GM23338 (cell line): ENCODE measurements at regions not wholly inside any gene's neighbourhood (a gene's known extent, or its start where the extent isn't known, plus 50 kb on each side); places are given as distances from the start of the nearest gene placed in this dataset.

Experiments used
- ATAC-seq: fragments of 200-7000 bp; cut with Tn5 transposase; 3 replicates; pipeline ENCODE4 v1.9.1; 2020
- DNase-seq: peaks from one replicate; pipeline ENCODE4 v3.0.0-alpha.2; 2015; ENCODE audit warnings: low spot score
- H2AFZ ChIP-seq: fragments of 200-600 bp; sonication (generic); 2 replicates; pipeline ENCODE4 v1.8.0; 2016; ENCODE audit warnings: antibody characterized with exemption, mild to moderate bottlenecking, moderate library complexity
- H3F3A ChIP-seq: fragments of 200-600 bp; sonication (generic); replicated peaks from 2 replicates; pipeline ENCODE4 v1.8.0; 2017; ENCODE audit warnings: antibody characterized with exemption, mixed run types, low read depth
- H3K27ac ChIP-seq: fragments of 200-600 bp; sonication (generic); 2 replicates; pipeline ENCODE4 v1.6.1; 2016; ENCODE audit warnings: low read depth
- H3K27me3 ChIP-seq: fragments of 200-600 bp; sonication (generic); 2 replicates; pipeline ENCODE4 v1.8.0; 2016; ENCODE audit warnings: mild to moderate bottlenecking, mixed run types, moderate library complexity; ENCODE audit not compliant: insufficient read depth
- H3K36me3 ChIP-seq: fragments of 200-600 bp; sonication (generic); 2 replicates; pipeline ENCODE4 v1.8.0; 2016; ENCODE audit warnings: mild to moderate bottlenecking; ENCODE audit not compliant: insufficient read depth
- H3K4me1 ChIP-seq: fragments of 200-600 bp; sonication (generic); 2 replicates; pipeline ENCODE4 v1.8.0; 2016; ENCODE audit warnings: mild to moderate bottlenecking, moderate library complexity; ENCODE audit not compliant: insufficient read depth
- H3K4me2 ChIP-seq: fragments of 200-600 bp; sonication (generic); 2 replicates; pipeline ENCODE4 v1.7.1; 2017; ENCODE audit warnings: mixed run types
- H3K4me3 ChIP-seq: fragments of 200-600 bp; sonication (generic); 2 replicates; pipeline ENCODE4 v1.6.1; 2016; ENCODE audit warnings: mixed run types
- H3K79me2 ChIP-seq: fragments of 200-600 bp; sonication (generic); replicated peaks from 2 replicates; pipeline ENCODE4 v1.8.0; 2017; ENCODE audit warnings: mild to moderate bottlenecking; ENCODE audit not compliant: insufficient read depth
- H3K9me2 ChIP-seq: fragments of 200-600 bp; sonication (generic); 2 replicates; pipeline ENCODE4 v1.8.0; 2017; ENCODE audit not compliant: insufficient read depth
- H4K20me1 ChIP-seq: fragments of 200-600 bp; sonication (generic); replicated peaks from 2 replicates; pipeline ENCODE4 v1.8.0; 2017; ENCODE audit warnings: mild to moderate bottlenecking; ENCODE audit not compliant: insufficient read depth
- H3K27ac Mint-ChIP-seq: 2 replicates; pipeline ENCODE4 v1.8.0; 2020; ENCODE audit warnings: inconsistent platforms, mild to moderate bottlenecking, moderate library complexity, mixed read lengths
- H3K27me3 Mint-ChIP-seq: 3 replicates; pipeline ENCODE4 v1.8.0; 2022; ENCODE audit warnings: low read depth, mild to moderate bottlenecking, moderate library complexity, mixed read lengths, inconsistent platforms; ENCODE audit not compliant: insufficient read depth, poor library complexity
- H3K36me3 Mint-ChIP-seq: 3 replicates; pipeline ENCODE4 v1.8.0; 2021; ENCODE audit warnings: low read depth, mild to moderate bottlenecking, inconsistent platforms, moderate library complexity, mixed read lengths
- H3K4me1 Mint-ChIP-seq: 3 replicates; pipeline ENCODE4 v1.8.0; 2020; ENCODE audit warnings: mild to moderate bottlenecking, inconsistent platforms, mixed read lengths
- H3K4me3 Mint-ChIP-seq: 3 replicates; pipeline ENCODE4 v1.8.0; 2021; ENCODE audit warnings: moderate library complexity, mild to moderate bottlenecking, inconsistent platforms, mixed read lengths
- H3K9me3 Mint-ChIP-seq: 3 replicates; pipeline ENCODE4 v1.8.0; 2020; ENCODE audit warnings: moderate library complexity, mild to moderate bottlenecking, inconsistent platforms, mixed read lengths
- ETS1 ChIP-seq: IDR thresholded peaks from 2 replicates; pipeline ENCODE4 v1.6.1; 2016; ENCODE audit warnings: antibody characterized with exemption
- EZH2 ChIP-seq: fragments of 200-600 bp; sonication (generic); IDR thresholded peaks from one replicate; pipeline ENCODE4 v1.8.0; 2017; ENCODE audit warnings: antibody characterized with exemption, mild to moderate bottlenecking, low read depth; ENCODE audit not compliant: unreplicated experiment
- EZH2phosphoT487 ChIP-seq: fragments of 200-600 bp; sonication (generic); IDR thresholded peaks from one replicate; pipeline ENCODE4 v1.8.1; 2018; ENCODE audit warnings: antibody characterized with exemption; ENCODE audit not compliant: unreplicated experiment
- JUNB ChIP-seq: IDR thresholded peaks from one replicate; pipeline ENCODE4 v1.6.1; 2016; ENCODE audit warnings: antibody characterized with exemption; ENCODE audit not compliant: unreplicated experiment
- NANOG ChIP-seq: IDR thresholded peaks from 2 replicates; pipeline ENCODE4 v1.6.1; 2016; ENCODE audit warnings: antibody characterized with exemption, borderline replicate concordance
- POLR2AphosphoS5 ChIP-seq: IDR thresholded peaks from 2 replicates; pipeline ENCODE4 v1.6.1; 2016; ENCODE audit warnings: antibody characterized with exemption, low read depth
- REST ChIP-seq: IDR thresholded peaks from one replicate; pipeline ENCODE4 v1.6.1; 2018; ENCODE audit warnings: antibody characterized with exemption; ENCODE audit not compliant: unreplicated experiment
- ZNF114 ChIP-seq: fragments of 250-450 bp; sonication (Bioruptor Pico); IDR thresholded peaks from 2 replicates; pipeline ENCODE4 v1.5.0; 2020; ENCODE audit warnings: mild to moderate bottlenecking, moderate library complexity
- ZNF331 ChIP-seq: fragments of 250-450 bp; sonication (Bioruptor Pico); IDR thresholded peaks from 2 replicates; pipeline ENCODE4 v1.5.0; 2020; ENCODE audit warnings: low read depth, mild to moderate bottlenecking, moderate library complexity
- TF ChIP-seq, protein P1 (sequence below): fragments of 250-450 bp; sonication (Bioruptor Pico); IDR thresholded peaks from 2 replicates; pipeline ENCODE4 v1.5.0; 2020; ENCODE audit warnings: mild to moderate bottlenecking, moderate library complexity
- TF ChIP-seq, protein P2 (sequence below), 2 experiments: fragments of 200-600 bp in 1 of 2; sonication (generic) in 1 of 2; conservative IDR thresholded peaks; 2 replicates each; pipeline versions ENCODE4 v1.5.1 to v1.6.1; 2016 to 2017; ENCODE audit warnings: antibody characterized with exemption in 2 of 2, low read depth in 2 of 2, mild to moderate bottlenecking in 2 of 2, moderate library complexity in 1 of 2

- TF ChIP-seq, protein P1, sequence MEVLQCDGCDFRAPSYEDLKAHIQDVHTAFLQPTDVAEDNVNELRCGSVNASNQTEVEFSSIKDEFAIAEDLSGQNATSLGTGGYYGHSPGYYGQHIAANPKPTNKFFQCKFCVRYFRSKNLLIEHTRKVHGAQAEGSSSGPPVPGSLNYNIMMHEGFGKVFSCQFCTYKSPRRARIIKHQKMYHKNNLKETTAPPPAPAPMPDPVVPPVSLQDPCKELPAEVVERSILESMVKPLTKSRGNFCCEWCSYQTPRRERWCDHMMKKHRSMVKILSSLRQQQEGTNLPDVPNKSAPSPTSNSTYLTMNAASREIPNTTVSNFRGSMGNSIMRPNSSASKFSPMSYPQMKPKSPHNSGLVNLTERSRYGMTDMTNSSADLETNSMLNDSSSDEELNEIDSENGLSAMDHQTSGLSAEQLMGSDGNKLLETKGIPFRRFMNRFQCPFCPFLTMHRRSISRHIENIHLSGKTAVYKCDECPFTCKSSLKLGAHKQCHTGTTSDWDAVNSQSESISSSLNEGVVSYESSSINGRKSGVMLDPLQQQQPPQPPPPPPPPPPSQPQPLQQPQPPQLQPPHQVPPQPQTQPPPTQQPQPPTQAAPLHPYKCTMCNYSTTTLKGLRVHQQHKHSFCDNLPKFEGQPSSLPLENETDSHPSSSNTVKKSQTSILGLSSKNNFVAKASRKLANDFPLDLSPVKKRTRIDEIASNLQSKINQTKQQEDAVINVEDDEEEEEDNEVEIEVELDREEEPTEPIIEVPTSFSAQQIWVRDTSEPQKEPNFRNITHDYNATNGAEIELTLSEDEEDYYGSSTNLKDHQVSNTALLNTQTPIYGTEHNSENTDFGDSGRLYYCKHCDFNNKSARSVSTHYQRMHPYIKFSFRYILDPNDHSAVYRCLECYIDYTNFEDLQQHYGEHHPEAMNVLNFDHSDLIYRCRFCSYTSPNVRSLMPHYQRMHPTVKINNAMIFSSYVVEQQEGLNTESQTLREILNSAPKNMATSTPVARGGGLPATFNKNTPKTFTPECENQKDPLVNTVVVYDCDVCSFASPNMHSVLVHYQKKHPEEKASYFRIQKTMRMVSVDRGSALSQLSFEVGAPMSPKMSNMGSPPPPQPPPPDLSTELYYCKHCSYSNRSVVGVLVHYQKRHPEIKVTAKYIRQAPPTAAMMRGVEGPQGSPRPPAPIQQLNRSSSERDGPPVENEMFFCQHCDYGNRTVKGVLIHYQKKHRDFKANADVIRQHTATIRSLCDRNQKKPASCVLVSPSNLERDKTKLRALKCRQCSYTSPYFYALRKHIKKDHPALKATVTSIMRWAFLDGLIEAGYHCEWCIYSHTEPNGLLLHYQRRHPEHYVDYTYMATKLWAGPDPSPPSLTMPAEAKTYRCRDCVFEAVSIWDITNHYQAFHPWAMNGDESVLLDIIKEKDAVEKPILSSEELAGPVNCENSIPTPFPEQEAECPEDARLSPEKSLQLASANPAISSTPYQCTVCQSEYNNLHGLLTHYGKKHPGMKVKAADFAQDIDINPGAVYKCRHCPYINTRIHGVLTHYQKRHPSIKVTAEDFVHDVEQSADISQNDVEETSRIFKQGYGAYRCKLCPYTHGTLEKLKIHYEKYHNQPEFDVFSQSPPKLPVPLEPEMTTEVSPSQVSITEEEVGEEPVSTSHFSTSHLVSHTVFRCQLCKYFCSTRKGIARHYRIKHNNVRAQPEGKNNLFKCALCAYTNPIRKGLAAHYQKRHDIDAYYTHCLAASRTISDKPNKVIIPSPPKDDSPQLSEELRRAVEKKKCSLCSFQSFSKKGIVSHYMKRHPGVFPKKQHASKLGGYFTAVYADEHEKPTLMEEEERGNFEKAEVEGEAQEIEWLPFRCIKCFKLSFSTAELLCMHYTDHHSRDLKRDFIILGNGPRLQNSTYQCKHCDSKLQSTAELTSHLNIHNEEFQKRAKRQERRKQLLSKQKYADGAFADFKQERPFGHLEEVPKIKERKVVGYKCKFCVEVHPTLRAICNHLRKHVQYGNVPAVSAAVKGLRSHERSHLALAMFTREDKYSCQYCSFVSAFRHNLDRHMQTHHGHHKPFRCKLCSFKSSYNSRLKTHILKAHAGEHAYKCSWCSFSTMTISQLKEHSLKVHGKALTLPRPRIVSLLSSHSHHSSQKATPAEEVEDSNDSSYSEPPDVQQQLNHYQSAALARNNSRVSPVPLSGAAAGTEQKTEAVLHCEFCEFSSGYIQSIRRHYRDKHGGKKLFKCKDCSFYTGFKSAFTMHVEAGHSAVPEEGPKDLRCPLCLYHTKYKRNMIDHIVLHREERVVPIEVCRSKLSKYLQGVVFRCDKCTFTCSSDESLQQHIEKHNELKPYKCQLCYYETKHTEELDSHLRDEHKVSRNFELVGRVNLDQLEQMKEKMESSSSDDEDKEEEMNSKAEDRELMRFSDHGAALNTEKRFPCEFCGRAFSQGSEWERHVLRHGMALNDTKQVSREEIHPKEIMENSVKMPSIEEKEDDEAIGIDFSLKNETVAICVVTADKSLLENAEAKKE (CRISPR knock-in tag) = no peak
These were observed 98.8 kb downstream of the DUSP6 start (continued) for GRCh38 chr12:89253488-89253887.

DNA sequence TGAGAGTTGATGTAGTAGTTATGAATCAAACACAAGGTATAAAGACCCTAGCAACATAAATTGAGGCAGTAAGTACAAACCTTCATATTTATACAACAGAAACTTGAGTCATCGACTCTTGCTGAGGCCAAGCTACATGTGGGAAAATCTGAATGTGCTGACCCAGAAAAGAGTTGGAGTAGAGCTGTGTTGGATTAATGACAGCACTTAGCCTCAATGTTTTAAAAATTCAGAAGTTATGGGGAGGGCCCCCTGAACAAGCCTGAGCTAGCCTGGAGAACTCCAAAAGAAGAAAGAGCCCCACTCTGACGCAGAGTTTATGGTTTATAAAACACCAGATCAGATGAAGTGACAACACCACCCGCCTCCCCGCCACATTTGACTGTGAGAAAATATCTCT is 100.0 kb downstream of the DUSP6 start:
- Mint-ChIP-seq H3K4me1 (peaks cover 36% of the 10 kb centered on the region), H3K36me3 (no peaks in the 10 kb centered on the region), H3K9me3 (no peaks in the 10 kb centered on the region), H3K27ac (no peak overlapping the region; the same call in 1 of the 2 replicates), H3K4me3 (no peak overlapping the region), H3K27me3 (no peaks in the 10 kb centered on the region)
- Histone ChIP-seq H3K27ac (no peak overlapping the region), H2AFZ (no peak overlapping the region), H3F3A (no peaks in the 10 kb centered on the region), H3K36me3 (no peaks in the 10 kb centered on the region), H4K20me1 (no peaks in the 10 kb centered on the region), H3K9me2 (peaks cover 6% of the 10 kb centered on the region; the same call in 1 of the 2 replicates), H3K79me2 (no peaks in the 10 kb centered on the region), H3K27me3 (no peaks in the 10 kb centered on the region), H3K4me1 (peaks cover 15% of the 10 kb centered on the region), H3K4me3 (no peak overlapping the region), H3K4me2 (no peak overlapping the region)
- ATAC-seq (no peak), DNase-seq (no peak)
- no peak for TF ChIP-seq REST
- TF ChIP-seq ETS1 = no peak
- TF ChIP-seq POLR2AphosphoS5 = no peak
- TF ChIP-seq, protein P2, sequence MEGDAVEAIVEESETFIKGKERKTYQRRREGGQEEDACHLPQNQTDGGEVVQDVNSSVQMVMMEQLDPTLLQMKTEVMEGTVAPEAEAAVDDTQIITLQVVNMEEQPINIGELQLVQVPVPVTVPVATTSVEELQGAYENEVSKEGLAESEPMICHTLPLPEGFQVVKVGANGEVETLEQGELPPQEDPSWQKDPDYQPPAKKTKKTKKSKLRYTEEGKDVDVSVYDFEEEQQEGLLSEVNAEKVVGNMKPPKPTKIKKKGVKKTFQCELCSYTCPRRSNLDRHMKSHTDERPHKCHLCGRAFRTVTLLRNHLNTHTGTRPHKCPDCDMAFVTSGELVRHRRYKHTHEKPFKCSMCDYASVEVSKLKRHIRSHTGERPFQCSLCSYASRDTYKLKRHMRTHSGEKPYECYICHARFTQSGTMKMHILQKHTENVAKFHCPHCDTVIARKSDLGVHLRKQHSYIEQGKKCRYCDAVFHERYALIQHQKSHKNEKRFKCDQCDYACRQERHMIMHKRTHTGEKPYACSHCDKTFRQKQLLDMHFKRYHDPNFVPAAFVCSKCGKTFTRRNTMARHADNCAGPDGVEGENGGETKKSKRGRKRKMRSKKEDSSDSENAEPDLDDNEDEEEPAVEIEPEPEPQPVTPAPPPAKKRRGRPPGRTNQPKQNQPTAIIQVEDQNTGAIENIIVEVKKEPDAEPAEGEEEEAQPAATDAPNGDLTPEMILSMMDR (conservative IDR thresholded peaks at IDR 0.05; ENCODE audit: low read depth in 2 of 2) = no peak
- no peak for TF ChIP-seq ZNF114
- no peak for TF ChIP-seq NANOG
- TF ChIP-seq JUNB = no peak
- no peak for TF ChIP-seq EZH2phosphoT487
- TF ChIP-seq EZH2 = no peak
- TF ChIP-seq ZNF331 (CRISPR knock-in tag) = no peak
